Skeletal muscle satellite cell (primary cell): ENCODE measurements at regions not wholly inside any gene's neighbourhood (a gene's known extent, or its start where the extent isn't known, plus 50 kb on each side); places are given as distances from the start of the nearest gene placed in this dataset.

Source experiments
- H3K27me3 ChIP-seq: 2 replicates; pipeline ENCODE4 v1.7.0; 2013; ENCODE audit warnings: low read length; ENCODE audit not compliant: control insufficient read depth, insufficient read depth
- H3K36me3 ChIP-seq: 2 replicates; pipeline ENCODE4 v1.7.0; 2013; ENCODE audit warnings: mild to moderate bottlenecking, control low read depth, low read length; ENCODE audit not compliant: insufficient read depth
- H3K4me1 ChIP-seq: 2 replicates; pipeline ENCODE4 v1.7.0; 2013; ENCODE audit warnings: low read length; ENCODE audit not compliant: control insufficient read depth, insufficient read depth
- H3K4me2 ChIP-seq: 2 replicates; pipeline ENCODE4 v1.7.0; 2013; ENCODE audit warnings: mild to moderate bottlenecking, low read length
- H3K4me3 ChIP-seq: 2 replicates; pipeline ENCODE4 v1.7.0; 2013; ENCODE audit warnings: low read length
- H3K9ac ChIP-seq: 2 replicates; pipeline ENCODE4 v1.7.0; 2013; ENCODE audit warnings: mild to moderate bottlenecking, low read depth, low read length, moderate library complexity
- H3K9me3 ChIP-seq: replicated peaks from 2 replicates; pipeline ENCODE4 v1.7.0; 2013; ENCODE audit warnings: mild to moderate bottlenecking, control low read depth, low read length

GRCh38 chr7:86925221-86925620 lies 134.2 kb downstream of the ELAPOR2 start:
- Histone ChIP-seq H3K27me3 (no peaks in the 10 kb centered on the region), H3K4me1 (no peaks in the 10 kb centered on the region), H3K4me3 (no peak overlapping the region), H3K9me3 (no peaks in the 10 kb centered on the region), H3K36me3 (no peaks in the 10 kb centered on the region), H3K4me2 (no peak overlapping the region), H3K9ac (no peak overlapping the region)

GRCh38 chr7:86923527-86923926 lies 135.9 kb downstream of the ELAPOR2 start:
- H3K4me3 ChIP-seq, result no peak overlapping the region
- H3K27me3 ChIP-seq, result no peaks in the 10 kb centered on the region
- H3K4me1 ChIP-seq, result no peaks in the 10 kb centered on the region
- H3K9ac ChIP-seq, result no peak overlapping the region
- no peaks in the 10 kb centered on the region for H3K36me3 ChIP-seq
- H3K9me3 ChIP-seq, result no peaks in the 10 kb centered on the region
- no peak overlapping the region for H3K4me2 ChIP-seq

GRCh38 chr7:86920154-86920553 lies 139.3 kb downstream of the ELAPOR2 start:
- no peaks in the 10 kb centered on the region for H3K4me1 ChIP-seq
- H3K4me3 ChIP-seq, result no peak overlapping the region
- no peaks in the 10 kb centered on the region for H3K9me3 ChIP-seq
- no peak overlapping the region for H3K9ac ChIP-seq
- no peaks in the 10 kb centered on the region for H3K36me3 ChIP-seq
- H3K4me2 ChIP-seq, result no peak overlapping the region
- H3K27me3 ChIP-seq, result no peaks in the 10 kb centered on the region

- H3K9ac ChIP-seq, result no peak overlapping the region
- H3K36me3 ChIP-seq, result no peaks in the 10 kb centered on the region
These were observed 141.2 kb downstream of the ELAPOR2 start for GRCh38 chr7:86918245-86918644.

GRCh38 chr7:86916277-86916825 lies 143.1 kb downstream of the ELAPOR2 start:
- Histone ChIP-seq H3K4me1 (no peaks in the 10 kb centered on the region), H3K4me3 (no peak overlapping the region), H3K27me3 (no peaks in the 10 kb centered on the region), H3K36me3 (no peaks in the 10 kb centered on the region), H3K4me2 (no peak overlapping the region), H3K9ac (no peak overlapping the region), H3K9me3 (no peaks in the 10 kb centered on the region)

More at GRCh38 chr7:86918245-86918644, 141.2 kb downstream of the ELAPOR2 start:
- Histone ChIP-seq H3K9me3 (no peaks in the 10 kb centered on the region), H3K4me1 (no peaks in the 10 kb centered on the region), H3K4me3 (no peak overlapping the region), H3K27me3 (no peaks in the 10 kb centered on the region), H3K4me2 (no peak overlapping the region)

GRCh38 chr7:86914551-86914950 lies 144.9 kb downstream of the ELAPOR2 start:
- Histone ChIP-seq H3K9ac (no peak overlapping the region), H3K9me3 (no peaks in the 10 kb centered on the region), H3K4me1 (no peaks in the 10 kb centered on the region), H3K36me3 (no peaks in the 10 kb centered on the region), H3K27me3 (no peaks in the 10 kb centered on the region), H3K4me3 (no peak overlapping the region), H3K4me2 (no peak overlapping the region)
